HFF-Myc (cell line): ENCODE measurements at regions not wholly inside any gene's neighbourhood (a gene's known extent, or its start where the extent isn't known, plus 50 kb on each side); places are given as distances from the start of the nearest gene placed in this dataset.

Source experiments
- DNase-seq: peaks from one replicate; pipeline ENCODE4 v3.0.0-alpha.2; 2011; ENCODE audit warnings: low read depth; ENCODE audit errors: extremely low read depth
- H3K4me3 ChIP-seq: replicated peaks from 2 replicates; pipeline ENCODE4 v1.5.1; 2011; ENCODE audit warnings: low read depth, mild to moderate bottlenecking, control low read depth, low read length
- TF ChIP-seq, protein P1 (sequence below): IDR thresholded peaks from 2 replicates; pipeline ENCODE4 v1.5.1; 2012; ENCODE audit warnings: mild to moderate bottlenecking, low read depth, low read length, control low read depth; ENCODE audit errors: missing control alignments

DNA sequence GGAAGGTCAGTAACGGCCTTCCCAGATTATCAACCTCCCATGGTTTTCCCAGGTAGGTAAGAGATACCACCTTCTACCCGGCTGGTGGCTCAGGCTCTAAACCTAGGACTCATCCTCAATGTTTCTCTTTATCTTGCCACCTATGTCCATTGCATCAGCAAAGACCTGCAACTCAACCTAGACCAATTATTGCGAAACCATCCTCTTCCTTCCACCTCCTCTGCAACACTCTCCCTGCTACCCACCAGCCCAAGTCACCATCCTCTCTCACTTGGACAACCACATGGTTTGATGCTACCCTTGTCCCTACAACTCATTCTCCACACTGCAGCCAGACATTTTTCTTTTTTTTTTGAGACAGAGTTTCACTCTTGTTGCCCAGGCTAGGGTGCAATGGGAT is 65.4 kb upstream of the GDNF start:
- H3K4me3 ChIP-seq, result no peak overlapping the region
- no peak for DNase-seq
- TF ChIP-seq, protein P1, sequence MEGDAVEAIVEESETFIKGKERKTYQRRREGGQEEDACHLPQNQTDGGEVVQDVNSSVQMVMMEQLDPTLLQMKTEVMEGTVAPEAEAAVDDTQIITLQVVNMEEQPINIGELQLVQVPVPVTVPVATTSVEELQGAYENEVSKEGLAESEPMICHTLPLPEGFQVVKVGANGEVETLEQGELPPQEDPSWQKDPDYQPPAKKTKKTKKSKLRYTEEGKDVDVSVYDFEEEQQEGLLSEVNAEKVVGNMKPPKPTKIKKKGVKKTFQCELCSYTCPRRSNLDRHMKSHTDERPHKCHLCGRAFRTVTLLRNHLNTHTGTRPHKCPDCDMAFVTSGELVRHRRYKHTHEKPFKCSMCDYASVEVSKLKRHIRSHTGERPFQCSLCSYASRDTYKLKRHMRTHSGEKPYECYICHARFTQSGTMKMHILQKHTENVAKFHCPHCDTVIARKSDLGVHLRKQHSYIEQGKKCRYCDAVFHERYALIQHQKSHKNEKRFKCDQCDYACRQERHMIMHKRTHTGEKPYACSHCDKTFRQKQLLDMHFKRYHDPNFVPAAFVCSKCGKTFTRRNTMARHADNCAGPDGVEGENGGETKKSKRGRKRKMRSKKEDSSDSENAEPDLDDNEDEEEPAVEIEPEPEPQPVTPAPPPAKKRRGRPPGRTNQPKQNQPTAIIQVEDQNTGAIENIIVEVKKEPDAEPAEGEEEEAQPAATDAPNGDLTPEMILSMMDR, result no peak

GRCh38 chr5:37902323-37902722 is 62.5 kb upstream of the GDNF start:
- TF ChIP-seq, protein P1, result no peak
- DNase-seq, result no peak
- no peak overlapping the region for H3K4me3 ChIP-seq

GRCh38 chr5:37900692-37901091 is 60.9 kb upstream of the GDNF start:
- TF ChIP-seq, protein P1, result peak; percentile 16
- no peak overlapping the region for H3K4me3 ChIP-seq
- DNase-seq, result no peak

DNA sequence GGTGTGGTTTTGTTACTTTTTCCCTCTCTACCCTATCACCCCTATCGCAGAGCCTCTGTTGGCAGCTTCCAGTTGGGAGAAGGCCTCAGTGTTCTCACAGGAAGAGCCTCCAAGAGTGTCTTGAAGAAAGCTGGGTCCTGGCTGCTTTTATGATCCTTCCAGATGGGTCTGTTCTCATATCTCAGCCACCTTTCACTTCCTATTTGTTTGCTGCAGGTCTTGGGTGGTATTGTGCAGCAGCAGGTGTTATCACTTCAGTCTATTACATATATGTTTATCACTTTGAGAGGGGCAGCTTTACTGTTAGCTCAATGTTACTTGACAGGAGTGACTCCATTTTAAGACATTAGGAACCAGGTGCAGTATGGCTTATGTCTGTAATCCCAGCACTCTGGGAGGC is 59.2 kb upstream of the GDNF start:
- no peak for DNase-seq
- no peak overlapping the region for H3K4me3 ChIP-seq
- TF ChIP-seq, protein P1, result no peak

- H3K4me3 ChIP-seq, result no peak overlapping the region
- TF ChIP-seq, protein P1, result no peak
- no peak for DNase-seq
Observed at GRCh38 chr5:37896159-37896558, 56.3 kb upstream of the GDNF start.

GRCh38 chr5:37893434-37894134 is 53.7 kb upstream of the GDNF start:
- no peak for DNase-seq
- H3K4me3 ChIP-seq, result no peak overlapping the region
- TF ChIP-seq, protein P1, result no peak

DNA sequence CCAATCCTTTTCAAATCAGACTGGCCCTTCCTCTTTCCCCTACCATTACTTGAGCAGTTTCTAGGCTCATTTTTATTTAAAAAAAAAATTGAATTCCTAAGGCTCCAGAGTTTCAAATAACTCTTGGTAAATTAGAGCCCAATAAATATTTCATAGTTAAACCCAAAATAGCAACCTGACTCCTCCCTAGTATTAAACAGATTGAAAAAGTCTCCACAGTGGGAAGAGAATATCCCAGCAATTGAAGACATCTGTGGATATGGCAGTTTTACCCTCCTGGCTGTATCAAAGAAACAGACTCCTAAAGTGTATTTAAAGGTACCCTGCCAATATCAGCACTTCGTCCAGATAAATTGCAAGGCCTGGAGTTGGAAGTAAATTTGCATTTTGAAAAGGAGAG is 52.7 kb upstream of the GDNF start:
- DNase-seq, result no peak

More for the DNA sequence above, 52.7 kb upstream of the GDNF start:
- no peak overlapping the region for H3K4me3 ChIP-seq
- TF ChIP-seq, protein P1, result no peak
